Spleen (tissue), 11 donors: ENCODE measurements at regions not wholly inside any gene's neighbourhood (a gene's known extent, or its start where the extent isn't known, plus 50 kb on each side); places are given as distances from the start of the nearest gene placed in this dataset.
A peak's percentile ranks its signal among the peaks of the same experiment; 100 is the strongest.

Source experiments
- DNase-seq: peaks from one replicate; pipeline ENCODE4 v3.0.0-alpha.2; 2020
- H3K27ac ChIP-seq, 8 donors: fragments of 200-600 bp; sonication (generic) in 7 of 8; 1 replicate in 4 of 8; 2 replicates in 4 of 8; pipeline versions ENCODE4 v1.5.0 to v1.8.0; 2016 to 2021; ENCODE audit warnings: inconsistent platforms in 4 of 8, mild to moderate bottlenecking in 4 of 8, moderate library complexity in 1 of 8
- H3K27me3 ChIP-seq, 7 donors: fragments of 200-600 bp; sonication (generic) in 6 of 7; replicated peaks in 1 of 7; 1 replicate in 4 of 7; 2 replicates in 3 of 7; pipeline versions ENCODE4 v1.5.0 to v1.8.0; 2016 to 2021; ENCODE audit warnings: inconsistent platforms in 3 of 7, mild to moderate bottlenecking in 1 of 7
- H3K36me3 ChIP-seq, 6 donors: fragments of 200-600 bp; sonication (generic) in 5 of 6; 1 replicate in 4 of 6; 2 replicates in 2 of 6; pipeline versions ENCODE4 v1.5.0 to v1.8.0; 2016 to 2021; ENCODE audit warnings: inconsistent platforms in 2 of 6
- H3K4me1 ChIP-seq, 6 donors: fragments of 200-600 bp; sonication (generic) in 5 of 6; 1 replicate in 3 of 6; 2 replicates in 3 of 6; pipeline versions ENCODE4 v1.5.0 to v1.8.0; 2016 to 2021; ENCODE audit warnings: inconsistent platforms in 3 of 6
- H3K4me3 ChIP-seq, 8 donors: fragments of 200-600 bp; sonication (generic) in 7 of 8; 1 replicate in 4 of 8; 2 replicates in 4 of 8; pipeline versions ENCODE4 v1.5.0 to v1.8.0; 2016 to 2021; ENCODE audit warnings: inconsistent platforms in 4 of 8, mild to moderate bottlenecking in 4 of 8, moderate library complexity in 2 of 8
- H3K9me3 ChIP-seq, 8 donors: fragments of 200-600 bp; sonication (generic) in 7 of 8; 1 replicate in 4 of 8; 2 replicates in 4 of 8; pipeline versions ENCODE4 v1.5.0 to v1.8.0; 2016 to 2021; ENCODE audit warnings: inconsistent platforms in 4 of 8
- CTCF ChIP-seq, 11 experiments: fragments of 200-600 bp in 7 of 11; fragments of 450-650 bp in 4 of 11; sonication (generic) in 4 of 11; IDR thresholded peaks in 8 of 11; conservative IDR thresholded peaks in 3 of 11; 1 replicate in 7 of 11; 2 replicates in 4 of 11; pipeline versions ENCODE4 v1.4.0 to v1.8.0; 2016 to 2021; ENCODE audit warnings: antibody characterized with exemption in 11 of 11, inconsistent platforms in 4 of 11, mild to moderate bottlenecking in 1 of 11
- POLR2A ChIP-seq, 3 donors: fragments of 450-650 bp; IDR thresholded peaks; one replicate each; pipeline ENCODE4 v1.5.1; 2017; ENCODE audit warnings: antibody characterized with exemption in 3 of 3, mild to moderate bottlenecking in 1 of 3
- POLR2AphosphoS5 ChIP-seq, 3 donors: sonication (generic); formaldehyde crosslinking; IDR thresholded peaks; one replicate each; pipeline ENCODE4 v1.5.1; 2017; ENCODE audit warnings: antibody characterized with exemption in 3 of 3
- WGBS, 5 donors: extraction: QIAGEN DNeasy Blood & Tissue Kit in 3 of 5; methylation state at CpG; one replicate each; pipeline versions ENCODE4 v1.1.5 to v1.1.7; 2013 to 2018; 5-methylcytosine and 5-hydroxymethylcytosine counted together
- intact Hi-C: fragments of 100-400 bp; cut with DNase I; formaldehyde crosslinking; loops from one replicate; pipeline ENCODE4 v1.15.0; 2023; ENCODE audit warnings: low total_unique reads
- donor health status: healthy with polysubstance abuse.
- donor health status: DM: no; HTN: no; CAD: no; lungs with moderate emphysema.
- donor health status: DM: no; HTN: no; CAD: no.
- donor health status: Bipolar disorder and iron deficiency.
- donor health status: healthy.
- donor health status: DM: no; HTN: no; CAD: no.
- donor health status: DM: yes; HTN: yes; CAD: no.

DNA sequence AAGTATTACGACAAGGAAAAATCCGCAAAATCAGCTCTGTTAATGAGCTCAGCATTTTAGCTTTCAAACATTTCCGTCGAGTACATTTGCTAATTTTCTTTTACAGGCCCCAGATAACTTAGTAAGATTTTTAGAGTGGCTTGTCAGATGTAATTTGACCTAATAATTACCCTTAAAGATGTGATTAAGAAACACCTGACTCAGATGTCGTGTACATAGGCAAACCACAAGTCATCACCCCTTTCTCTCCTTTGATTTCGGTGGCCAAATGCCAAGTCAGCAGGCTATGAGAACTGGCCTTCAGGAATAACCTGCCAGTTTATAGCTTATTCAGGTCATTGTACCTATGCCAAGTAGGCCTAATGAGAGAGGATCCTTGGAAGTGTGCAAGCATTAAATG lies 369.6 kb downstream of the PCDH7 start:
- 84 to 92% (median 90%) methylated on average over 6 of the region's 6 CpGs for WGBS, 5 donors
- intact Hi-C loops, result no loop called here

DNA sequence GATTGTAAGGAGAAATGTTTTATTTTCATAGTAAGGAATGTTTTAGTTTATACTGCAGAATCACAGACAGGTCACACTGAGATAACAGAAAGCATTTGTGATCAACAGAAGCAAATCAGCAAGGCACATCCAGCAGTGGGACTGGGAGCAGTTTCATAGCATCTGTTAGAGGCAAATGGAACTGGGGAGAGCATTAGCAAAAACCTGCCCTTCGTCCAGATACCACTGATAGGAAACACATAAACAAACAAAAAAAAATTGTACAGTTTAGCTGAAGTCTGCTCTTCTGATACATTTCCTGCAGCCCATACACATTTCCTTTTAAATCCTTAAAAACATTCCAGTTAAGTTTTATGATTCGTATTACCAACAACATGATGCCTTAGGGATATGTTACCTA lies 374.3 kb downstream of the PCDH7 start:
- intact Hi-C loops, result no loop called here
- Histone ChIP-seq H3K9me3 (no peaks in the 10 kb centered on the region), H3K4me1 (no peaks in the 10 kb centered on the region), H3K27ac (no peak overlapping the region), H3K36me3 (no peaks in the 10 kb centered on the region), H3K27me3 (no peaks in the 10 kb centered on the region), H3K4me3 (no peak overlapping the region)
- no peak for DNase-seq
- 57 to 68% (median 64%) methylated on average over 2 of the region's 2 CpGs for WGBS, 5 donors
- TF ChIP-seq POLR2A (IDR thresholded peaks at IDR 0.05) (no peak), POLR2AphosphoS5 (IDR thresholded peaks at IDR 0.05) (no peak), CTCF (IDR thresholded peaks at IDR 0.05 in 8 of 11, conservative IDR thresholded peaks at IDR 0.05 in 3 of 11) (no peak)

More for the DNA sequence above, 369.6 kb downstream of the PCDH7 start:
- no peak overlapping the region for H3K4me3 ChIP-seq
- no peaks in the 10 kb centered on the region for H3K36me3 ChIP-seq
- H3K27me3 ChIP-seq, result no peaks in the 10 kb centered on the region
- no peak for DNase-seq
- TF ChIP-seq POLR2AphosphoS5 (IDR thresholded peaks at IDR 0.05) (no peak), CTCF (IDR thresholded peaks at IDR 0.05 in 8 of 11, conservative IDR thresholded peaks at IDR 0.05 in 3 of 11) (no peak), POLR2A (IDR thresholded peaks at IDR 0.05) (no peak)
- H3K27ac ChIP-seq, result no peak overlapping the region
- peaks cover 0 to 7% (median 0%) of the 10 kb centered on the region in 6 donors for H3K4me1 ChIP-seq
- no peaks in the 10 kb centered on the region for H3K9me3 ChIP-seq

DNA sequence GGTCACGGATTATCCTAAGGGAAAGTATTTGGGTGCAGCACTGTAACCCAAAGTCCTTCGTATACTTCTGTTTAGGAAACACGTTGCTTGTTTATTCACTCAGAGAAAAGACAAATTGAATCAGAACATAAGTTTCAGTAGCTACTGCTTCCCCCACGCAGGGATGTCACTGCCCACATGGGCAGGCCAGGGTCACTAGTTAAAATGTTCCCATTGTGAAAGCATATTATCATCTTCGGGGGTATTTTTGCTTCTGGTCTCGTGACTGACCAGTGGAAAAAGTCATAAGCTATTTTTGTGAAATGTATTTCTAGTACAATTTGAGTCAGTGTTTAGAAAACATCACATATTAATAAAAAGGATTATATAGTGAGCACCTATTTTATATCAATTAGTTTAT lies 377.8 kb downstream of the PCDH7 start:
- peaks cover 0 to 5% (median 0%) of the 10 kb centered on the region in 6 donors for H3K4me1 ChIP-seq
- TF ChIP-seq POLR2A (IDR thresholded peaks at IDR 0.05) (no peak), POLR2AphosphoS5 (IDR thresholded peaks at IDR 0.05) (no peak)
- H3K36me3 ChIP-seq, result no peaks in the 10 kb centered on the region
- no peak overlapping the region for H3K4me3 ChIP-seq
- peak overlapping the region in 1 of 8 donors; percentile 14 for H3K27ac ChIP-seq
- H3K9me3 ChIP-seq, result no peaks in the 10 kb centered on the region
- 43 to 72% (median 62%) methylated on average over 6 of the region's 6 CpGs for WGBS, 5 donors
- no peak for DNase-seq
- no peaks in the 10 kb centered on the region for H3K27me3 ChIP-seq
- intact Hi-C loops, result no loop called here

GRCh38 chr4:31100536-31100935 lies 380.4 kb downstream of the PCDH7 start:
- DNase-seq, result no peak
- 66 to 96% (median 81%) methylated on average over 1 of the region's 1 CpG for whole genome bisulfite sequencing, 5 donors
- Histone ChIP-seq H3K4me3 (no peak overlapping the region), H3K4me1 (peaks cover 0 to 5% (median 0%) of the 10 kb centered on the region in 6 donors), H3K36me3 (no peaks in the 10 kb centered on the region), H3K9me3 (no peaks in the 10 kb centered on the region), H3K27me3 (no peaks in the 10 kb centered on the region), H3K27ac (no peak overlapping the region)
- no peak for TF ChIP-seq POLR2AphosphoS5 (IDR thresholded peaks at IDR 0.05)
- no peak for TF ChIP-seq CTCF (IDR thresholded peaks at IDR 0.05 in 8 of 11, conservative IDR thresholded peaks at IDR 0.05 in 3 of 11)
- TF ChIP-seq POLR2A (IDR thresholded peaks at IDR 0.05), result no peak
- intact Hi-C loops, result no loop called here

DNA sequence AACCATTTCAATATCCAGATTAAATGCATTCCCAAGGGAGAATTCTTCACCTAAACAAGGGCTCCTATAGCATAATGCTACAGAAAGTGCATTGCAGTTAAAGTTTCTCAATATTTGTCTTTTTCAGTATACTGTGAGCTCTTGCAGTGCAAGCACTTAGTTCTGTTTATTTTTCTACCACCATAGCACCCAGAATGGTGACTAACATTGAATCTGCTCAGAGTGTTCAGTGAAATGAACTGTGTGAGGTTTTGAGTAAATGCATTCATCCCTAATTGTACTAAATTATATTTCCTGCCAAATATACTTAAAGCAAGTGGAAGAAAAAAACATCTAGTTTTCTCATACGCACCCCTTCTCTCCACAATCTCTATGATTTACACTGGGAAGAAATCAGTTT lies 383.9 kb downstream of the PCDH7 start:
- intact Hi-C loops, result no loop called here
- Histone ChIP-seq H3K4me1 (peaks cover 0 to 8% (median 0%) of the 10 kb centered on the region in 6 donors), H3K27ac (no peak overlapping the region), H3K27me3 (no peaks in the 10 kb centered on the region), H3K4me3 (no peak overlapping the region), H3K9me3 (no peaks in the 10 kb centered on the region), H3K36me3 (no peaks in the 10 kb centered on the region)
- TF ChIP-seq CTCF (IDR thresholded peaks at IDR 0.05 in 8 of 11, conservative IDR thresholded peaks at IDR 0.05 in 3 of 11) (no peak), POLR2A (IDR thresholded peaks at IDR 0.05) (no peak), POLR2AphosphoS5 (IDR thresholded peaks at IDR 0.05) (no peak)
- no peak for DNase-seq
- 84 to 94% (median 90%) methylated on average over 1 of the region's 1 CpG for WGBS, 5 donors
